Trophoblast cell (in vitro differentiated cells and primary cell): ENCODE measurements at regions not wholly inside any gene's neighbourhood (a gene's known extent, or its start where the extent isn't known, plus 50 kb on each side); places are given as distances from the start of the nearest gene placed in this dataset.

ENCODE experiments used
- DNase-seq, 2 donors: peaks; one replicate each; pipeline ENCODE4 v3.0.0-alpha.2; 2016
- H2AFZ ChIP-seq: 2 replicates; pipeline ENCODE4 v1.6.1; 2013; ENCODE audit warnings: low read length, moderate library complexity, mild to moderate bottlenecking; ENCODE audit not compliant: insufficient read depth, poor library complexity
- H2AK5ac ChIP-seq: 2 replicates; pipeline ENCODE4 v1.6.1; 2013; ENCODE audit warnings: mild to moderate bottlenecking, low read length
- H2BK120ac ChIP-seq: 2 replicates; pipeline ENCODE4 v1.6.1; 2013; ENCODE audit warnings: low read length, mild to moderate bottlenecking, moderate library complexity; ENCODE audit not compliant: insufficient read depth, poor library complexity
- H2BK12ac ChIP-seq: 2 replicates; pipeline ENCODE4 v1.6.1; 2013; ENCODE audit warnings: mild to moderate bottlenecking, low read length, moderate library complexity
- H2BK5ac ChIP-seq: 2 replicates; pipeline ENCODE4 v1.6.1; 2013; ENCODE audit warnings: low read length, low read depth, moderate library complexity, mild to moderate bottlenecking; ENCODE audit not compliant: poor library complexity
- H3K14ac ChIP-seq: 2 replicates; pipeline ENCODE4 v1.6.1; 2013; ENCODE audit warnings: mild to moderate bottlenecking, low read length
- H3K18ac ChIP-seq: 2 replicates; pipeline ENCODE4 v1.6.1; 2013; ENCODE audit warnings: mild to moderate bottlenecking, low read length
- H3K23ac ChIP-seq: 2 replicates; pipeline ENCODE4 v1.6.1; 2013; ENCODE audit warnings: low read length
- H3K27ac ChIP-seq: 2 replicates; pipeline ENCODE4 v1.5.1; 2013; ENCODE audit warnings: low read depth, mild to moderate bottlenecking, inconsistent platforms, low read length, moderate library complexity
- H3K27me3 ChIP-seq: 2 replicates; pipeline ENCODE4 v1.6.1; 2013; ENCODE audit warnings: inconsistent platforms, mild to moderate bottlenecking, low read length, moderate library complexity; ENCODE audit not compliant: insufficient read depth
- H3K36me3 ChIP-seq, 2 experiments: 1 replicate in 1 of 2; 2 replicates in 1 of 2; pipeline ENCODE4 v1.6.1; 2013; ENCODE audit warnings: low read length in 2 of 2, mild to moderate bottlenecking in 2 of 2, moderate library complexity in 1 of 2; ENCODE audit not compliant: insufficient read depth in 2 of 2, control insufficient read depth in 1 of 2
- H3K4ac ChIP-seq: 2 replicates; pipeline ENCODE4 v1.6.1; 2013; ENCODE audit warnings: low read depth, mild to moderate bottlenecking, low read length, moderate library complexity
- H3K4me1 ChIP-seq, 2 experiments: 1 replicate in 1 of 2; 2 replicates in 1 of 2; pipeline ENCODE4 v1.6.1; 2013; ENCODE audit warnings: low read length in 2 of 2, mild to moderate bottlenecking in 2 of 2, moderate library complexity in 1 of 2; ENCODE audit not compliant: insufficient read depth in 2 of 2, control insufficient read depth in 1 of 2
- H3K4me2 ChIP-seq: 2 replicates; pipeline ENCODE4 v1.6.1; 2013; ENCODE audit warnings: inconsistent platforms, mild to moderate bottlenecking, low read length, moderate library complexity
- H3K4me3 ChIP-seq: 2 replicates; pipeline ENCODE4 v1.5.1; 2013; ENCODE audit warnings: mild to moderate bottlenecking, low read depth, low read length, inconsistent platforms
- H3K79me1 ChIP-seq: one replicate; pipeline ENCODE4 v1.6.1; 2013; ENCODE audit warnings: low read length
- H3K79me2 ChIP-seq: 2 replicates; pipeline ENCODE4 v1.6.1; 2013; ENCODE audit warnings: low read length, mild to moderate bottlenecking; ENCODE audit not compliant: control insufficient read depth, insufficient read depth, poor library complexity
- H3K9ac ChIP-seq: 2 replicates; pipeline ENCODE4 v1.6.1; 2013; ENCODE audit warnings: mild to moderate bottlenecking, low read length
- H3K9me3 ChIP-seq: 2 replicates; pipeline ENCODE4 v1.6.1; 2013; ENCODE audit warnings: low read depth, mild to moderate bottlenecking, control low read depth, inconsistent platforms, low read length; ENCODE audit not compliant: insufficient read depth
- H4K12ac ChIP-seq: 2 replicates; pipeline ENCODE4 v1.6.1; 2013; ENCODE audit warnings: low read depth, mild to moderate bottlenecking, low read length, moderate library complexity
- H4K8ac ChIP-seq: 2 replicates; pipeline ENCODE4 v1.6.1; 2013; ENCODE audit warnings: low read depth, mild to moderate bottlenecking, low read length, moderate library complexity
- H4K91ac ChIP-seq: one replicate; pipeline ENCODE4 v1.6.1; 2013; ENCODE audit warnings: low read depth, mild to moderate bottlenecking, low read length, moderate library complexity
- WGBS: extraction: QIAGEN DNeasy Blood & Tissue Kit; methylation state at CpG from one replicate; pipeline ENCODE4 v1.1.7; 2013; ENCODE audit warnings: missing lambda C conversion rate; ENCODE audit not compliant: insufficient read length, insufficient coverage; ENCODE audit errors: extremely low coverage; 5-methylcytosine and 5-hydroxymethylcytosine counted together

- Histone ChIP-seq H3K14ac (no peak overlapping the region), H3K4ac (no peak overlapping the region), H3K4me2 (no peak overlapping the region), H4K8ac (no peak overlapping the region), H3K27me3 (no peaks in the 10 kb centered on the region), H4K91ac (no peak overlapping the region), H2AFZ (no peak overlapping the region), H2BK5ac (no peak overlapping the region), H3K27ac (no peak overlapping the region), H3K36me3 (no peaks in the 10 kb centered on the region), H3K79me2 (no peaks in the 10 kb centered on the region), H3K18ac (no peak overlapping the region), H3K4me1 (no peaks in the 10 kb centered on the region), H3K79me1 (no peaks in the 10 kb centered on the region), H2BK12ac (no peak overlapping the region), H3K9ac (no peak overlapping the region), H3K9me3 (peaks cover 7% of the 10 kb centered on the region), H4K12ac (no peak overlapping the region), H3K23ac (no peak overlapping the region), H2BK120ac (no peak overlapping the region), H2AK5ac (no peak overlapping the region), H3K4me3 (no peak overlapping the region)
- no peak for DNase-seq
- WGBS, result no CpG with 5 or more reads among the region's 28 CpGs
These were observed 96.1 kb downstream of the PDGFA start for GRCh38 chr7:423312-424260.

GRCh38 chr7:424301-424935 lies 95.2 kb downstream of the PDGFA start:
- no peak overlapping the region for H2BK120ac ChIP-seq
- H3K27me3 ChIP-seq, result no peaks in the 10 kb centered on the region
- no peak overlapping the region for H4K91ac ChIP-seq
- no peaks in the 10 kb centered on the region for H3K79me2 ChIP-seq
- WGBS, result no CpG with 5 or more reads among the region's 9 CpGs
- no peak overlapping the region for H3K4me3 ChIP-seq
- H2AFZ ChIP-seq, result no peak overlapping the region
- no peaks in the 10 kb centered on the region for H3K4me1 ChIP-seq
- no peak overlapping the region for H3K23ac ChIP-seq
- H3K9ac ChIP-seq, result no peak overlapping the region
- no peak overlapping the region for H2BK12ac ChIP-seq
- no peak overlapping the region for H3K4me2 ChIP-seq
- H4K8ac ChIP-seq, result no peak overlapping the region
- no peak overlapping the region for H2BK5ac ChIP-seq
- no peak for DNase-seq
- H3K4ac ChIP-seq, result no peak overlapping the region
- H3K14ac ChIP-seq, result no peak overlapping the region
- H3K9me3 ChIP-seq, result peaks cover 1% of the 10 kb centered on the region
- no peaks in the 10 kb centered on the region for H3K36me3 ChIP-seq
- H3K27ac ChIP-seq, result no peak overlapping the region
- no peak overlapping the region for H4K12ac ChIP-seq
- H3K18ac ChIP-seq, result no peak overlapping the region
- no peaks in the 10 kb centered on the region for H3K79me1 ChIP-seq
- no peak overlapping the region for H2AK5ac ChIP-seq

GRCh38 chr7:424961-425793 lies 94.5 kb downstream of the PDGFA start:
- DNase-seq, result no peak
- Histone ChIP-seq H2AK5ac (no peak overlapping the region), H4K91ac (no peak overlapping the region), H3K4me3 (no peak overlapping the region), H3K79me2 (no peaks in the 10 kb centered on the region), H2BK12ac (no peak overlapping the region), H3K4ac (no peak overlapping the region), H3K4me2 (no peak overlapping the region), H4K8ac (no peak overlapping the region), H3K9ac (no peak overlapping the region), H2BK5ac (no peak overlapping the region), H3K79me1 (no peaks in the 10 kb centered on the region), H3K14ac (no peak overlapping the region), H3K4me1 (no peaks in the 10 kb centered on the region), H3K27me3 (no peaks in the 10 kb centered on the region), H2BK120ac (no peak overlapping the region), H2AFZ (no peak overlapping the region), H3K18ac (no peak overlapping the region), H3K36me3 (no peaks in the 10 kb centered on the region), H3K23ac (no peak overlapping the region), H3K27ac (no peak overlapping the region), H4K12ac (no peak overlapping the region), H3K9me3 (peaks cover 1% of the 10 kb centered on the region)
- WGBS, result no CpG with 5 or more reads among the region's 46 CpGs

- Histone ChIP-seq H3K36me3 (no peaks in the 10 kb centered on the region), H3K23ac (no peak overlapping the region)
- WGBS, result no CpG with 5 or more reads among the region's 16 CpGs
These were observed 93.9 kb downstream of the PDGFA start for GRCh38 chr7:425794-426188.

More at GRCh38 chr7:425794-426188, 93.9 kb downstream of the PDGFA start:
- no peak overlapping the region for H2AK5ac ChIP-seq
- no peaks in the 10 kb centered on the region for H3K79me1 ChIP-seq
- no peak overlapping the region for H3K4me2 ChIP-seq
- H3K4me3 ChIP-seq, result no peak overlapping the region
- no peak overlapping the region for H2BK12ac ChIP-seq
- no peak overlapping the region for H3K4ac ChIP-seq
- H3K9ac ChIP-seq, result no peak overlapping the region
- no peak overlapping the region for H3K14ac ChIP-seq
- H3K9me3 ChIP-seq, result peaks cover 1% of the 10 kb centered on the region
- H2BK5ac ChIP-seq, result no peak overlapping the region
- no peak overlapping the region for H2BK120ac ChIP-seq
- H4K12ac ChIP-seq, result no peak overlapping the region
- H3K4me1 ChIP-seq, result no peaks in the 10 kb centered on the region
- H3K27me3 ChIP-seq, result no peaks in the 10 kb centered on the region
- no peak overlapping the region for H4K8ac ChIP-seq
- DNase-seq, result no peak
- no peak overlapping the region for H3K18ac ChIP-seq
- H4K91ac ChIP-seq, result no peak overlapping the region
- no peaks in the 10 kb centered on the region for H3K79me2 ChIP-seq
- no peak overlapping the region for H2AFZ ChIP-seq
- no peak overlapping the region for H3K27ac ChIP-seq
